ENCODE measurements at regions not wholly inside any gene's neighbourhood (a gene's known extent, or its start where the extent isn't known, plus 50 kb on each side); places are given as distances from the start of the nearest gene placed in this dataset.

- TF ChIP-seq, protein P1, sequence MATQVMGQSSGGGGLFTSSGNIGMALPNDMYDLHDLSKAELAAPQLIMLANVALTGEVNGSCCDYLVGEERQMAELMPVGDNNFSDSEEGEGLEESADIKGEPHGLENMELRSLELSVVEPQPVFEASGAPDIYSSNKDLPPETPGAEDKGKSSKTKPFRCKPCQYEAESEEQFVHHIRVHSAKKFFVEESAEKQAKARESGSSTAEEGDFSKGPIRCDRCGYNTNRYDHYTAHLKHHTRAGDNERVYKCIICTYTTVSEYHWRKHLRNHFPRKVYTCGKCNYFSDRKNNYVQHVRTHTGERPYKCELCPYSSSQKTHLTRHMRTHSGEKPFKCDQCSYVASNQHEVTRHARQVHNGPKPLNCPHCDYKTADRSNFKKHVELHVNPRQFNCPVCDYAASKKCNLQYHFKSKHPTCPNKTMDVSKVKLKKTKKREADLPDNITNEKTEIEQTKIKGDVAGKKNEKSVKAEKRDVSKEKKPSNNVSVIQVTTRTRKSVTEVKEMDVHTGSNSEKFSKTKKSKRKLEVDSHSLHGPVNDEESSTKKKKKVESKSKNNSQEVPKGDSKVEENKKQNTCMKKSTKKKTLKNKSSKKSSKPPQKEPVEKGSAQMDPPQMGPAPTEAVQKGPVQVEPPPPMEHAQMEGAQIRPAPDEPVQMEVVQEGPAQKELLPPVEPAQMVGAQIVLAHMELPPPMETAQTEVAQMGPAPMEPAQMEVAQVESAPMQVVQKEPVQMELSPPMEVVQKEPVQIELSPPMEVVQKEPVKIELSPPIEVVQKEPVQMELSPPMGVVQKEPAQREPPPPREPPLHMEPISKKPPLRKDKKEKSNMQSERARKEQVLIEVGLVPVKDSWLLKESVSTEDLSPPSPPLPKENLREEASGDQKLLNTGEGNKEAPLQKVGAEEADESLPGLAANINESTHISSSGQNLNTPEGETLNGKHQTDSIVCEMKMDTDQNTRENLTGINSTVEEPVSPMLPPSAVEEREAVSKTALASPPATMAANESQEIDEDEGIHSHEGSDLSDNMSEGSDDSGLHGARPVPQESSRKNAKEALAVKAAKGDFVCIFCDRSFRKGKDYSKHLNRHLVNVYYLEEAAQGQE (IDR thresholded peaks at IDR 0.05; ENCODE audit: insufficient read depth in 1 of 2, low read depth in 2 of 2, low read length in 2 of 2), result no peak
- no peak for TF ChIP-seq POLR2AphosphoS5 (IDR thresholded peaks at IDR 0.05; ENCODE audit: low read depth, low read length)
- no peak for TF ChIP-seq TAF1 (IDR thresholded peaks at IDR 0.05; ENCODE audit: borderline replicate concordance, insufficient read depth, low read length)
- TF ChIP-seq SIN3A (IDR thresholded peaks at IDR 0.05; ENCODE audit: borderline replicate concordance, insufficient read depth, low read length), result no peak
Measured at GRCh38 chr7:45331563-45331962, 174.0 kb downstream of the RAMP3 start.
